GM21423 (cell line): ENCODE measurements at regions not wholly inside any gene's neighbourhood (a gene's known extent, or its start where the extent isn't known, plus 50 kb on each side); places are given as distances from the start of the nearest gene placed in this dataset.
"Not testable (repeated sequence)": the region's sequence is repeated elsewhere in the genome, so short reads cannot be mapped to it uniquely, and the experiment has no call there.

Experiments
- ATAC-seq: cut with Tn5 transposase; IDR thresholded peaks from one replicate; pipeline ENCODE4 v1.9.1; 2021; ENCODE audit warnings: mild to moderate bottlenecking, moderate library complexity; ENCODE audit not compliant: unreplicated experiment

DNA sequence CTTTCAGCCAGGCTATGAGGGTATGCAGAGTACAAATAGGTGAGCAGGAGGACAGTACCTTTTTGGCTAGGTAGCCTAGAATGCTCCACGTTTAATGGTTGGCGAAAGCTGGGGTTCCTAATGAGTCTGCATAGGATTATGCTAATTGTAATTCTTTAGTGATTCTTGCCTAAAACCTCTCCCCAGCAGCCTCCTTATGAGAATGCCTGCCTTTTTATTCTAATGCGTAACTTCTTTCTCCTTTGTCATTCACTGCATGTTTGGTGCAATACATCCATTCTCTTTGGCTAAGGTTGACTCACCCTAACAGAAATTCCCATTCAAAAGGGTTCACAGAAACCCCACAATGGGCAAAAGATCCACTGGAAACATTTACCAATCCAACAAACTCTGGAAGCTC is 752.2 kb downstream of the FSCB start:
- ATAC-seq: no peak

DNA sequence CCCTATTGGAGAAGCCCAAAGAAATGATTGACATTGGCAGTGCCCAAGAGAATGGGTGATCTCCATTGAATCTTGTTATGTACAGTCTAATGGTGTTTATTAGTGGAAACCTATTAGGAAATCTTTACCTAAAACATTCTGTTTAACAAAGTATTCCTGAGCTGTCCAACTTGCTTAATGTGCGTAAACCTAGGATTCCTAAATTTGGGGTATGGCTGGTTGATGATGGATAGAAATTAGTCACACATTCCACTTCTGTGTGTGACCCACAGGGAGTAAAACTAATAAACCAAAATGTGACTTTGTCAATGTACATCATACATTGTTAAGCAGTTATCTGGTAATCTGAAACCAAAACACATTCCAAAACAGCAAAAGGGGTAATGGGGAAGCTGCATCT is 761.3 kb downstream of the FSCB start:
- no peak for ATAC-seq

DNA sequence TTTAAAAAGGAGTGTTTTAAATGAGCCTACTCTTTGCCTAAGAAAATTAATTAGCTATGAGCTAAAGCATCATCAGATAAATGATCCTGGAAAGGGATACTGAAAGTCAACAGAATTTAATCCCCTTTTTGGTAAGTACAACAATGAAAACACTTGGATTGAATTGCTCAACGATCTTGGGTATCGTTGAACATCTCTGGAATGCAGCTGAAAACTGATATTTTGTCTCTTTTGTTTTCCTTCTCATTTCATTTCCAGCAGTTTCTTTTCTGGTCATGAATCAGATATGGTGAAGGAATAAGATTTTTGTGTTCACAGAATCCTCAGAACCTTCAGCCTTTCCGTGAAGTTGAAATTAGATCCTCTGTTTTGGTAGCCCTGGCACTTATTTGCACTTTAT is 771.2 kb downstream of the FSCB start:
- no peak for ATAC-seq

DNA sequence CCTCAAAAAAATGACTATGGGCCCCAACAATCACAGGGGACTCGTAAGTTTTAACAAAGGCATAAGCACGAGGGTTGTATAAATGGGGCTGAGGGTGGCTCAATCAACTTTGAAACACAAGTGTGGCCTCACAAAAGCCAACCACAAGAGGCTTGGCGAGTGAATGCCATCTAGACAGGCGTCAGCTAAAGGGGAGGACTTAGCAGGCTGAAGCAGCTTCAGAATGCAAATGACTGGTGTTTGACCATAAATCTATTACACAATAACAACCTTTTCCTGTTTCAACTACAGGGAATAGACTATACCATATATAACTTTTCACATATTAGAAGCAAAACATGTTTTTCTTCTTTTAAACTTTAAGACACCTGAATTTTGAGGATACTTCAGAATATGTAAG is 777.9 kb downstream of the FSCB start:
- no peak for ATAC-seq

DNA sequence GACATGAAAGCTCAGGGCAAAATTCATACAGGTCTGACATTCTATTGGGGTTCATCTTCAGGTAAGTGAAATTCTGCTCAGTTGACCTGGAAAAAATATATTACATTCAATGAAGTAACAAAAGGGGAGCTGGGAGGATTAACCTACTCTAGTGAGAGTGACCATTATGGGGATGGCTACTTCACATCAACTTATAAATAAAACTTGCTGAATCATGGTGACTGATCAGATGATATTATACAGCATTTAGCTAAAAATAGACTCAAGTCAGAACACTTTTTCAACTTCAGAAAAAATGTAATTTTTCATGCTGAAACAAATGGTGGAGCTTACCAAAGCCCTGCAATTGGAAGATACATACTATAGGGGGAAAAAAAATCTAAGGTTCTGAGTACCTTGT is 800.2 kb downstream of the FSCB start:
- no peak for ATAC-seq

DNA sequence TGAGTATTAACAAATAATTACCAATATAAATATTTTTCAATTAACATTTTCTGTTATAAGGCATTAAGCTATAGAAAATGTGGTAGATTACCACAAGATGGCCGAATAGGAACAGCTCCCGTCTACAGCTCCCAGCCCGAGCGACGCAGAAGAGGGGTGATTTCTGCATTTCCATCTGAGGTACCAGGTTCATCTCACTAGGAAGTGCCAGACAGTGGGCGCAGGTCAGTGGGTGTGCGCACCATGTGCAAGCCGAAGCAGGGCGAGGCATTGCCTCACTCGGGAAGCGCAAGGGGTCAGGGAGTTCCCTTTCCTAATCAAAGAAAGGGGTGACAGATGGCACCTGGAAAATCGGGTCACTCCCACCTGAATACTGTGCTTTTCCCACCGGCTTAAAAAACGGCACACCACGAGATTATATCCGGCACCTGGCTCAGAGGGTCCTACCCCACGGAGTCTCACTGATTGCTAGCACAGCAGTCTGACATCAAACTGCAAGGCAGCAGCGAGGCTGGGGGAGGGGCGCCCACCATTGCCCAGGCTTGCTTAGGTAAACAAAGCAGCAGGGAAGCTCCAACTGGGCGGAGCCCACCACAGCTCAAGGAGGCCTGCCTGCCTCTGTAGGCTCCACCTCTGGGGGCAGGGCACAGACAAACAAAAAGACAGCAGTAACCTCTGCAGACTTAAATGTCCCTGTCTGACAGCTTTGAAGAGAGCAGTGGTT is 808.4 kb downstream of the FSCB start:
- not testable (repeated sequence) for ATAC-seq

DNA sequence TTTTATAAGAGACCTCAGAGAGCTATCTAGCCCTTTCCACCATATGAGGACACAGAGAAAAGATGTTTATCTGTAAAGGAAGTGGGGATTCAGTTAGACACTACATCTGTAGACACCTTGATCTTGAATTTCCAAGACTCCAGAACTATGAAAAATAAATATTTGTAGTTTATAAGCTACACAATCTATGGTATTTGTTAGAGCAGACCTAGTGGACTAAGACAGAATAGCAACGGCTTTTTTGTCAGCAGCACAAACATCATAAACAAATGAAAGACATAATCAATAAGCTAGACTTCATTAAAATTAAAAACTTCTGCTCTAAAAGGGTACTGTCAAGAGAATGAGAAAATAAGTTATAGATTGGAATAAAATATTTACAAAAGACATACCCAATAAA is 810.1 kb downstream of the FSCB start:
- no peak for ATAC-seq

DNA sequence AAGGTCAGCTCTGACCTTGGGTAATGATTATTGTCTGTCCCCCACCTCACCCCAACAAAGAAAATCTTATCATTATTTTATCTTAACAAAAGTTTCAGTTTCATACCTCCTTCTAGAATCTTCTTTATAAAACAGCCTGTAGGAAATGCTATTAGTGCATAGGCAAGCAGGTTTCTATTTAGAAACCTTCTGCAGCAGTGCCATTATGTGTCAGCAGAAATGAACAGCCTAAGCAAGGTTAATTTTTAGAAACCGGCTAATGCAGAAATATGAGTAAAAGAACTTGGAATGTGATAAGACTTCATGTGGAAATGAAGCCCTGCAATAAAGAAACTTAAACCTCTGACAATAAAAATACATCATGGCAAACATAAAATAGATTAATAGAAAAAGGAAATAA is 814.4 kb downstream of the FSCB start:
- no peak for ATAC-seq

DNA sequence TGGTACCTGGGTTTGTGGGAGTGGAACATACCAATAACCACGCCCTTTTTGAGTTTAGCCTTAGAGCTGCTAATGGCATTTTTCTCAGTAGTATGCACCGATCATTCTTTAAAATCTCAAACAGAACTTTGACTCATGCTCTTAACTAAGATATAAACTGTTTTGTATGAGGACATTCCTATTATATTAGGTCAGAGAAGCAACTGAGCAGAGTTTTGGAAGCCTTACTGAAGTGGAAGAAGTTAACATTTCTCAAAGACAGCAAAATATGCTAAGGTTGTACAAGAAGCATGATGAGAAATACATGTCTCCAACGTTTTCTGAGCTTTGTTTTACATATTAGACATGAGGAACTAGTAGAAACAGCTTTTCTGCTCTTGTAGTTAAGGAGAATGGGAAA is 819.2 kb downstream of the FSCB start:
- no peak for ATAC-seq

DNA sequence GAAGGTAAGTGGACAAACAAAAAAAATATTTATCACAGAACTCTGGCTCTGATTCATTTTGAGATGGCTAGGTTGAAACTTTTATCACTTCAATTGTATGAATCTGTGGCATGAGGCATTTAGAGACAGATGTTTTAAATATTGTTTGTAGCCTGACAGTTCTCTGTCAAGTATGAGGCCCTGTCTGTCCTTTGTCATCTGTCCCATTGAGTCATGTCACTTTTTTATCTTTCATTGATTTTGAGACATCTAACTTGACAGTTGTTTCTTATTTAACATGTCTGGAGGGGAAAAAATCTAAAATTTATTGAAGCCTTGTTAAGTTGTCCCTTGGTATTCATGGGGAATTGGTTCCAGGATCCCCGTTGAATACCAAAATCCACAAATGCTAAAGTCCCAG is 829.5 kb downstream of the FSCB start:
- no peak for ATAC-seq

DNA sequence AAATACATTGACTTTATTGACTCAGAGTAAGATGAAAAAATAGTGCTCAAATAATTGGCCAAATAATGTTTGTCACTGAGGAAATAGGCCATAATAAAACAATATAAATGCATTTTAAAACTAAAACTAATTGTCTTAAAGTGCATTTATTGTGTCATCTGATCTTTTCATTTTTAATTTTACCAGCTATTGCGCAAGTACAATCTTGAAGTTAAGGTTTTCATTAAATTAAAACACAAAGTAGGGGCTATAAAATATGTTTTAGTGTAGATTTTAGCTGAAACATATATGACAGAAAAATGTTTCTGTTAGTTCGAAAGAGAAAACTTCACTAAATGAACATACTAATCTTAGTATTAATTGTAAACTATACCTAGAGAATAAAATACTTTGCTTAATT is 832.8 kb downstream of the FSCB start:
- ATAC-seq: no peak

DNA sequence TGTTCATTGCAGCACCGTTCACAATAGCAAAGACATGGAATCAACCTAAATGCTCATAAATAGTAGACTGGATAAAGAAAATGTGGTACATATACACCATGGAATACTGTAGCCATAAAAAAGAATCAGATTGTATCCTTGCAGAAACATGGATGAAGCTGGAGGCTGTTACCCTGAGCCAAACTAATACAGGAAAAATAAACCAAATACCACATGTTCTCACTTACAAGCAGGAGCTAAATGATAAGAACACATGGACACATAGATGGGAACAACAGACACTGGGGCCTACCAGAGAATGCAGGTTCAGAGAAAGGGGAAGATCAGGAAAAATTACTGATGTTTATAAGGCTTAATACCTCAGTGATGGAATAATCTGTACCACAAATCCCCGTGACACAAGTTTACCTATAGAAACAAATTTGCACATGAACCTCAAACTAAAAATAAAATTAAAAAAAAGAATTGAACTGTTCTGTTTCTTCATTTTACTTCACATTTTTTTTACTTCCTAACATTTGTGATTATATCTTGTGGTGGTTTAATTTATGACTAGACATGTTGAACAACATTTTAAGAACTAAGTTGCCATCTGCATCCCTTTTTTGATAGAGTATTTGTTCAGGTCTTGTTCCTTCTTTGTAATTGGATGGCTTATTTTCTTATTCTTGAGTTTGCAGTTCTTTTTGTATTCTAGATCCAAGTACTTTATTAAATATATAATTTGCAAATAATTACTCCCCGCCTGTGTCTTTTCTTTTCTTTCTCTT is 835.2 kb downstream of the FSCB start:
- no peak for ATAC-seq

DNA sequence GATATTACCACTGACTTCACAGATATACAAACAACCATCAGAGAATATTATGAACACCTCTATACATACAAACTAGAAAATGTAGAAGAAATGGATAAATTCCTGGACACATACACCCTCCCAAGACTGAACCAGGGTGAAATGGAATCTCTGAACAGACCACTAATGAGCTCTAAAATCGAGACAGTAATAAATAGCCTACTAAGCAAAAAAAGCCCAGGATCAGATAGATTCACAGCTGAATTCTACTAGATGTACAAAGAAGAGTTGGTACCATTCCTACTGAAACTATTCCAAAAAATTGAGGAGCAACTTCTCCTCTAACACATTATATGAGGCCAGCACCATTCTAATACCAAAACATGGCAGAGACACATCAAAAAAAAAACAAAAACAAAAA is 837.7 kb downstream of the FSCB start:
- no peak for ATAC-seq

DNA sequence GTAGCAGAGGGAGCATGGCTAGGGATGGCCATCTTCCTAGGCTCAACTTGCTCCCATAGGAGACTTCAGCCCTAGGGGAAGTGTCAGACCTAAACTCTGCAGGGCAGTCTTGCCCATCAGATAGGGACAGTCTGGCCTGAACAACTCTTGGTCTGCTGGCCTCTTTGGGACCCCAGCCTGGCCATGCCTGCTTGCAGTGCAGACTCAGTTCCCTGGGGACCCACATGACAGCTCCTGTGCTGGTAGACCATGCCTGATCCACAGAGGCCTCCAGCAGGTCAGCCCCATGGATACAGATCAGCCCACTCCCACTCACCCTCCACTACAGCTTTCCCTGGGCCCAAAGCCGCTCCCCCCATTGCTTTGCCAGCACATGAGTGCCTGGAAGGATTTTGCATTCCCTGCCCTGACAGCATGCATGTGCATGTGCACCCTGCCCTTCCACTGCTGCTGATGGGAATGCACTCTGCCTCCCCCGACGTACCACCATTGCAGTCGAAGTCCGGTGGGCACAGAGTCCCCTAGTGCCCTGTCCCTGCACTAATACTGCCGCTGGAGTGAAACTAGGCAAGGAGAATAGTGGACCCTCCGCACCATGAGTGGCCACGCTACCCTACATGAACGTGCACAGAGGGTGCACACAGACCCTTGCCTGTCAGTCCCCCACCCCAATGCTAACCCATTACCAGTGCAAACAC is 841.4 kb downstream of the FSCB start:
- no peak for ATAC-seq

DNA sequence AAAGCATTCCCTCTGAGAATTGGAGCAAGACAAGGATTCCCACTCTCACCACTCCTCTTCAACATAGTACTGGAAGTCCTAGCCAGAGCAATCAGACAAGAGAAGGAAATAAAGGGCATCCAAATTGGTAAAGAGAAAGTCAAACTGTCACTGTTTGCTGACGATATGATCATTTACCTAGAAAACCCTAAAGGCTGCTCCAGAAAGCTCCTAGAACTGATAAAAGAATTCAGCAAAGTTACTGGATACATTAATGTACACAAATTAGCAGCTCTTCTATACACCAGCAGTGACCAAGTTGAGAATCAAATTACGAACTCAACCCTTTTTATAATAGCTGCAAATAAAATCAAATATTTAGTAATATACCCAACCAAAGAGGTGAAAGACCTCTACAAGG is 851.9 kb downstream of the FSCB start:
- not testable (repeated sequence) for ATAC-seq

DNA sequence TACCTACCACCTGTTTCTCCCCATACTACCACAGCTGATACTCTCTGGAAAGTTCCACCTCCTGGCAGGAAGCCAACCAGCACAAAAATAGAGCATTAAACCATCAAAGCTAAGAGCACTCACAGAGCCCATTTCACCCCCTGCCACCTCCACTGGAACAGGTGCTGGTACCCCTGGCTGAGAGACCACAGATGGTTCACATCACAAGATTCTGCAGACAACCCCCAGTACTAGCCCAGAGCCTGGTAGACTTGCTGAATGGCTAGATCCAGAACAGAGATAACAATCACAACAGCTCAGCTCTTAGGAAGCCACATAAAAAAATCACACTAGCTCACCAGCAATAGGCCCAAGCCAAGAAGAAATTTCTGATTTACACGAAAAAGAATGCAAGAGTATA is 855.2 kb downstream of the FSCB start:
- ATAC-seq: no peak

DNA sequence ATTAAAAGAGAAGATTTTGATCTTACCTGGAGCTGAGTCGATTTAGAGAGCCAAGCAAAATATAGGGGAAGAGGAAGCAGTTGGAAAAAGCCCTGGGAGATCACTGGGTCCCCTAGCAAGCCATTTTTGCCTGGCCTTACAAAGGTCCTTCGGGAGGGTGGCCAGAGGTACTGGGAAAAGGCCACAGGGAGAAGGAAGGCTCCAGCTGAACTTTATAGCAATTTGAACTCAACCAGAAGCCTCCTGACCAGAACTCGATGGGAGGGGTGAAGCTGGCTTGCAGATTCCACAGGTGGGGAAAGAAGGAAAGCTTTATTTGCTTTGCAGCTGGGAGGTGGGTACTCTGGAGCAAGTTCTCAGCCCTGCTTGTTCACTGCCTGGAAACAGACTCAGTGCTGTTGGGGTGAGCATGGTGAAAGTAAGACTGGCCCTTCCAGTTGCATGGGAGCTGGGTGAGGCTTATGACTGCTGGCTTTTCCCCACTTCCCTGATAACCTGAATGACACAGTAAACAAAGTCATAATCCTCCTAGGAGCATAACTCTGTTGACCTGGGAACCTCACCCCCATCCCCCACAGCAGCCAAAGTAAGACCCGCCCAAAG is 855.8 kb downstream of the FSCB start:
- ATAC-seq: no peak

DNA sequence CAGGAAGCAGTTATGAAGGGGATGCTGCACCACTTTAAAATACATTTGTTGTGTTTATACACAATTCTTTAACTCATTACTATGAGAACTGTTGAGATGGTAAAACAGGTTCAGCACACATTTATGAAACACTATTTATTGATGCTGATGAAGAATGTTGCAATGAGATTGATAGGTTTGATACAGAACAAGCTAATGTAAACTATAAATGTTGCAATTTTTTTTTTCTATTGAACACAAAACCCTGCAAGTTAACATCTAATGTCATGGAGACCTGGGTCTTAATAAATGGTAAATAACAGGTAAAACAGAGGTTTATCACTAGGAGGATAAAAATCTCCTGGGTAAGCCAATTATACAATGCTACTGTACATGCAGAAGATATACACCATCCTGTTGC is 857.6 kb downstream of the FSCB start:
- ATAC-seq: no peak

DNA sequence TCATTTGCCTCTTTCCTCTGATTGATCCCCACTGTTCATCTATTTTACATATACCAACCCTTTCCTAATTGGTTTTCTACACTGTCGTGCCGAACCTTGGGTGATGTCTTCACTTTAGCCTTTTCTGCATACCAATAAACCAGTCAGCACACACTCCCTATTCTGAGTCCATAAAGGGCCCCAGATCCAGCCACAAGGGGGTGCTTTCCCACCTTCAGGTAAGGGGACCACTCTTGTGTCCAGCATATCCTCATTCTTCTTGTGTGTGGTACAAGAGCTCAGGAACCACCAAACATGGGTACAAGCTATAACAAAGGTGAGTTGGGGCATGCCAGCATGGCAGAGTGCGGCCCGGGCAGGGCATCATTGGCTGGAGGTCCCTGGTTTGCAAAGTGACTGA is 859.8 kb downstream of the FSCB start:
- no peak for ATAC-seq

DNA sequence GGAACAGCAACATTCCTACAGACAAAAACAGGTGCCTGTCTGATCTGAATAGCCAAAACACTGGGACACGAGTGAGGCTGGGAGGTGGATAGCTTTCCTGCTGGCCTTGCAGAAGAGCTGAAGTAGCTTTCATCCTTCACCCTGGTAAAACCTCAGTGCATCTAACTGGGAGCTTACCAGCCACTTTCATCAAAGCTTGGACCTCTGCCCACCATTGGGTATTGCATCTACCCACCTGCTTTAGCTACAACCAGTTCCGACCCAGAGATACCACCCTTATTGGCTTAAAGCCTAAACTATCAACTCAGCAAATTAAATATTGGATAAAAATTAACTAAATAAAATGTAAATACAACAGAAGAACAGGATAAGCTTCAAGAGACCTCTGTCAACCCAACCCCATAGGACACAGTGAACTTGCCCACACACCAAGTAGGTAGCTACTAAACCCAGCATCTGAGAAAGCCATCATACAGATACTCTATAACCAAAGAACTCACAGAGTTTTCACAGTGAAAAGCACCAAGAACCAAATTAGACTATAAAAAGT is 866.3 kb downstream of the FSCB start:
- ATAC-seq: no peak

DNA sequence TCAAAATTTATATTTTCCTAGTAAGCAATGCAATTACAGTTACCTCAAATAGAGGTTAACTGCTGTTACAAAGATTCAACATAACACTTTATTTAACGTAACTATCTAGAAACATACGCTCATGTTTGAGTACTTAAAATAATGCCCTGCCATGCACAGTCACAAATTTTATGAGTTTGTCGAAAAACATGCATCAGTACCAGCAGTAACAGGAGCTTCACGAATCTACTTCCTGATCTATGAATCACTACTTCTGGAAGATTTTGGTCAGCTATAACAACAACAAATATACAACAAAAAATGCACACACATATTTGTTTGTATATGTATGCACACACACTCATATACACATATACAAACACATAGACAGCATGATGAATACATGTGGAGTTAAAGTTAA is 881.8 kb downstream of the FSCB start:
- no peak for ATAC-seq
